CD4-positive, alpha-beta T cell treated with Interleukin-21 for 1 hour (primary cell): ENCODE measurements at regions not wholly inside any gene's neighbourhood (a gene's known extent, or its start where the extent isn't known, plus 50 kb on each side); places are given as distances from the start of the nearest gene placed in this dataset.

Experiments
- DNase-seq: peaks from one replicate; pipeline ENCODE4 v3.0.0-alpha.2; 2020

- no peak for DNase-seq
These were observed 50.9 kb downstream of the TNP1 start for GRCh38 chr2:216808805-216809425.

- no peak for DNase-seq
These were observed 52.0 kb downstream of the TNP1 start for GRCh38 chr2:216807857-216808272.

GRCh38 chr2:216804357-216805350 is 55.2 kb downstream of the TNP1 start:
- DNase-seq = no peak

GRCh38 chr2:216803791-216804190 is 56.1 kb downstream of the TNP1 start:
- no peak for DNase-seq

GRCh38 chr2:216802516-216803215 is 57.2 kb downstream of the TNP1 start:
- no peak for DNase-seq

GRCh38 chr2:216800836-216801235 is 59.0 kb downstream of the TNP1 start:
- DNase-seq = no peak

GRCh38 chr2:216799873-216800431 is 59.9 kb downstream of the TNP1 start:
- no peak for DNase-seq

- no peak for DNase-seq
These were observed 63.6 kb downstream of the TNP1 start for GRCh38 chr2:216796115-216796840.

GRCh38 chr2:216793386-216793785 is 66.5 kb downstream of the TNP1 start:
- no peak for DNase-seq

GRCh38 chr2:216792222-216793021 is 67.4 kb downstream of the TNP1 start:
- DNase-seq = no peak

- no peak for DNase-seq
These were observed 68.6 kb downstream of the TNP1 start for GRCh38 chr2:216791303-216791702.

- DNase-seq = no peak
These were observed 70.8 kb downstream of the TNP1 start for GRCh38 chr2:216789081-216789480.

GRCh38 chr2:216787851-216788540 is 71.9 kb downstream of the TNP1 start:
- DNase-seq = no peak

- no peak for DNase-seq
These were observed 73.2 kb downstream of the TNP1 start for GRCh38 chr2:216786676-216787075.

- DNase-seq = no peak
These were observed 75.4 kb downstream of the TNP1 start for GRCh38 chr2:216784456-216784855.

GRCh38 chr2:216781709-216782108 is 78.2 kb downstream of the TNP1 start:
- DNase-seq = no peak

GRCh38 chr2:216780843-216781242 is 79.0 kb downstream of the TNP1 start:
- no peak for DNase-seq

GRCh38 chr2:216777637-216778273 is 82.1 kb downstream of the TNP1 start:
- peak; percentile 6 for DNase-seq

GRCh38 chr2:216776066-216776850 is 80.9 kb upstream of the IGFBP5 start:
- DNase-seq = no peak

- DNase-seq = no peak
These were observed 79.7 kb upstream of the IGFBP5 start for GRCh38 chr2:216775043-216775453.
